ENCODE measurements at regions not wholly inside any gene's neighbourhood (a gene's known extent, or its start where the extent isn't known, plus 50 kb on each side); places are given as distances from the start of the nearest gene placed in this dataset.

GRCh38 chr3:56969851-56970250 is 90.6 kb upstream of the SPATA12 start:
- Mint-ChIP-seq H3K4me3 (no peak overlapping the region), H3K27ac (no peak overlapping the region), H3K9me3 (peaks cover 3% of the 10 kb centered on the region), H3K27me3 (no peaks in the 10 kb centered on the region), H3K36me3 (ENCODE audit: low read depth) (peaks cover 1% of the 10 kb centered on the region), H3K4me1 (peaks cover 9% of the 10 kb centered on the region)
- ChIA-PET CTCF (interaction anchor here (1.3 kb wide), 1 partner anchor 10 kb away, joined by 4 read pairs; no protein-coding TSS in a partner anchor), POLR2A (interaction anchor here (1.4 kb wide), 1 partner anchor 10 kb away, joined by 6 read pairs; no protein-coding TSS in a partner anchor)
- ATAC-seq (ENCODE audit: low read depth), result no peak
- DNase-seq, result no peak
- intact Hi-C loops (cut with micrococcal nuclease), result loop anchor here (2.0 kb wide), 1 partner anchor 53 kb away; no protein-coding TSS in a partner anchor
- no peak for TF ChIP-seq CTCF (IDR thresholded peaks at IDR 0.05)

- TF ChIP-seq CTCF (IDR thresholded peaks at IDR 0.05), result no peak
- CTCF ChIA-PET, result interaction anchor here (1.5 kb wide), 1 partner anchor 11 kb away, joined by 3 read pairs; no protein-coding TSS in a partner anchor
- peaks cover 7% of the 10 kb centered on the region for H3K9me3 Mint-ChIP-seq
- no peak overlapping the region for H3K4me3 Mint-ChIP-seq
- DNase-seq (no peak), ATAC-seq (ENCODE audit: low read depth) (no peak)
- intact Hi-C loops (cut with micrococcal nuclease), result no loop called here
- H3K27me3 Mint-ChIP-seq, result no peaks in the 10 kb centered on the region
- no peak overlapping the region for H3K27ac Mint-ChIP-seq
- POLR2A ChIA-PET, result no interaction called here
- peaks cover 1% of the 10 kb centered on the region for H3K36me3 Mint-ChIP-seq (ENCODE audit: low read depth)
- peaks cover 9% of the 10 kb centered on the region for H3K4me1 Mint-ChIP-seq
These were observed 94.0 kb upstream of the SPATA12 start for GRCh38 chr3:56966509-56966908.

GRCh38 chr3:56966104-56966503 is 94.4 kb upstream of the SPATA12 start:
- no peak for TF ChIP-seq CTCF (IDR thresholded peaks at IDR 0.05)
- intact Hi-C loops (cut with micrococcal nuclease), result no loop called here
- no peak overlapping the region for H3K27ac Mint-ChIP-seq
- H3K36me3 Mint-ChIP-seq (ENCODE audit: low read depth), result peaks cover 1% of the 10 kb centered on the region
- POLR2A ChIA-PET, result interaction anchor here (0.6 kb wide), 1 partner anchor 45 kb away, joined by 5 read pairs; no protein-coding TSS in a partner anchor
- H3K4me1 Mint-ChIP-seq, result peaks cover 9% of the 10 kb centered on the region
- ATAC-seq (ENCODE audit: low read depth), result no peak
- CTCF ChIA-PET, result interaction anchor here (1.5 kb wide), 1 partner anchor 11 kb away, joined by 3 read pairs; no protein-coding TSS in a partner anchor
- H3K4me3 Mint-ChIP-seq, result no peak overlapping the region
- H3K9me3 Mint-ChIP-seq, result peaks cover 7% of the 10 kb centered on the region
- DNase-seq, result no peak
- H3K27me3 Mint-ChIP-seq, result no peaks in the 10 kb centered on the region

- Mint-ChIP-seq H3K36me3 (ENCODE audit: low read depth) (peaks cover 1% of the 10 kb centered on the region), H3K9me3 (peaks cover 7% of the 10 kb centered on the region), H3K27me3 (peaks cover 3% of the 10 kb centered on the region), H3K4me1 (peaks cover 12% of the 10 kb centered on the region), H3K27ac (no peak overlapping the region), H3K4me3 (no peak overlapping the region)
- intact Hi-C loops (cut with micrococcal nuclease), result loop anchor here (5.0 kb wide), 1 partner anchor 46 kb away; no protein-coding TSS in a partner anchor
- TF ChIP-seq CTCF (IDR thresholded peaks at IDR 0.05), result no peak
- ATAC-seq (ENCODE audit: low read depth) (no peak), DNase-seq (no peak)
- CTCF ChIA-PET, result no interaction called here
- POLR2A ChIA-PET, result no interaction called here
These were observed 97.5 kb upstream of the SPATA12 start for GRCh38 chr3:56962922-56963321.

- intact Hi-C loops (cut with micrococcal nuclease), result loop anchor here (5.0 kb wide), 1 partner anchor 45 kb away; no protein-coding TSS in a partner anchor
- H3K27me3 Mint-ChIP-seq, result peaks cover 3% of the 10 kb centered on the region
These were observed 98.3 kb upstream of the SPATA12 start for GRCh38 chr3:56962206-56962605.

More at GRCh38 chr3:56962206-56962605, 98.3 kb upstream of the SPATA12 start:
- Mint-ChIP-seq H3K36me3 (ENCODE audit: low read depth) (peaks cover 1% of the 10 kb centered on the region), H3K4me3 (no peak overlapping the region), H3K27ac (no peak overlapping the region), H3K9me3 (peaks cover 7% of the 10 kb centered on the region), H3K4me1 (peaks cover 12% of the 10 kb centered on the region)
- POLR2A ChIA-PET, result no interaction called here
- ATAC-seq (ENCODE audit: low read depth) (no peak), DNase-seq (no peak)
- TF ChIP-seq CTCF (IDR thresholded peaks at IDR 0.05), result no peak
- CTCF ChIA-PET, result interaction anchor here (1.3 kb wide), 1 partner anchor 163 kb away, joined by 4 read pairs; no protein-coding TSS in a partner anchor
